KMS-11 (cell line): ENCODE measurements at regions not wholly inside any gene's neighbourhood (a gene's known extent, or its start where the extent isn't known, plus 50 kb on each side); places are given as distances from the start of the nearest gene placed in this dataset.

Experiments
- H2AFZ ChIP-seq: fragments of 200-600 bp; sonication (generic); 2 replicates; pipeline ENCODE4 v1.6.1; 2016; ENCODE audit warnings: antibody characterized with exemption, mixed run types, low read depth
- H3K27ac ChIP-seq: fragments of 200-600 bp; sonication (generic); 2 replicates; pipeline ENCODE4 v1.6.1; 2016; ENCODE audit warnings: mild to moderate bottlenecking, mixed run types
- H3K27me3 ChIP-seq: fragments of 200-600 bp; sonication (generic); 2 replicates; pipeline ENCODE4 v1.6.1; 2017; ENCODE audit warnings: mild to moderate bottlenecking, low read depth, mixed run types, moderate library complexity; ENCODE audit not compliant: insufficient read depth
- H3K36me3 ChIP-seq: fragments of 200-600 bp; sonication (generic); 2 replicates; pipeline ENCODE4 v1.6.1; 2017; ENCODE audit warnings: mild to moderate bottlenecking, mixed run types; ENCODE audit not compliant: insufficient read depth
- H3K4me1 ChIP-seq: fragments of 200-600 bp; sonication (generic); 2 replicates; pipeline ENCODE4 v1.6.1; 2016; ENCODE audit warnings: mild to moderate bottlenecking, low read depth, mixed run types; ENCODE audit not compliant: poor library complexity, severe bottlenecking
- H3K4me2 ChIP-seq: fragments of 200-600 bp; sonication (generic); 2 replicates; pipeline ENCODE4 v1.7.0; 2016; ENCODE audit warnings: mild to moderate bottlenecking, mixed run types
- H3K4me3 ChIP-seq: fragments of 200-600 bp; sonication (generic); IDR thresholded peaks from 2 replicates; pipeline ENCODE4 v1.6.1; 2017; ENCODE audit warnings: low read depth, low read length, mixed read lengths; ENCODE audit not compliant: insufficient read depth
- H3K79me2 ChIP-seq: fragments of 200-600 bp; sonication (generic); 2 replicates; pipeline ENCODE4 v1.6.1; 2016; ENCODE audit warnings: low read depth, mixed run types; ENCODE audit not compliant: insufficient read depth
- H3K9ac ChIP-seq: fragments of 200-600 bp; sonication (generic); 2 replicates; pipeline ENCODE4 v1.6.1; 2016; ENCODE audit warnings: mild to moderate bottlenecking, mixed run types
- H4K20me1 ChIP-seq: fragments of 200-600 bp; sonication (generic); 2 replicates; pipeline ENCODE4 v1.6.1; 2016; ENCODE audit warnings: mild to moderate bottlenecking, mixed run types; ENCODE audit not compliant: insufficient read depth
- TF ChIP-seq, protein P1 (sequence below): fragments of 200-600 bp; sonication (generic); conservative IDR thresholded peaks from 2 replicates; pipeline ENCODE4 v1.6.1; 2017; ENCODE audit warnings: low read depth, mild to moderate bottlenecking, antibody characterized with exemption, low read length, moderate library complexity, mixed read lengths

DNA sequence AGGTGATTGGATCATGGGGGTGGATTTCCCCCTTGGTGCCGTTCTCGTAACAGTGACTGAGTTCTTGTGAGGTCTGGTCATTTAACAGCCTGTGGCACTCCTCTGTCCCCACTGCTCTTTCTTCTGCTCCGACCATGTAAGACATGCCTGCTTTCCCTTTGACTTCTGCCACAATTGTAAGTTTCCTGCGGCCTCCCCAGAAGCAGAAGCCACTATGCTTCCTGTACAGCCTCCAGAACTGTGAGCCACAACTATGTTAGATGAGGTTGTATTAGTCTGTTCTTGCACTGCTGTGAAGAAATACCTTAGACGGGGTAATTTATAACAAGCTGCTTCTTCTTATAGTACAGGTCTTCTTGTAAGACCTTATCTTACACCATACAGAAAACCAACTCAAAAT is 241.7 kb upstream of the KLF14 start:
- no peak overlapping the region for H3K4me2 ChIP-seq
- no peaks in the 10 kb centered on the region for H3K27me3 ChIP-seq
- no peak overlapping the region for H3K4me3 ChIP-seq
- no peaks in the 10 kb centered on the region for H3K4me1 ChIP-seq
- TF ChIP-seq, protein P1, sequence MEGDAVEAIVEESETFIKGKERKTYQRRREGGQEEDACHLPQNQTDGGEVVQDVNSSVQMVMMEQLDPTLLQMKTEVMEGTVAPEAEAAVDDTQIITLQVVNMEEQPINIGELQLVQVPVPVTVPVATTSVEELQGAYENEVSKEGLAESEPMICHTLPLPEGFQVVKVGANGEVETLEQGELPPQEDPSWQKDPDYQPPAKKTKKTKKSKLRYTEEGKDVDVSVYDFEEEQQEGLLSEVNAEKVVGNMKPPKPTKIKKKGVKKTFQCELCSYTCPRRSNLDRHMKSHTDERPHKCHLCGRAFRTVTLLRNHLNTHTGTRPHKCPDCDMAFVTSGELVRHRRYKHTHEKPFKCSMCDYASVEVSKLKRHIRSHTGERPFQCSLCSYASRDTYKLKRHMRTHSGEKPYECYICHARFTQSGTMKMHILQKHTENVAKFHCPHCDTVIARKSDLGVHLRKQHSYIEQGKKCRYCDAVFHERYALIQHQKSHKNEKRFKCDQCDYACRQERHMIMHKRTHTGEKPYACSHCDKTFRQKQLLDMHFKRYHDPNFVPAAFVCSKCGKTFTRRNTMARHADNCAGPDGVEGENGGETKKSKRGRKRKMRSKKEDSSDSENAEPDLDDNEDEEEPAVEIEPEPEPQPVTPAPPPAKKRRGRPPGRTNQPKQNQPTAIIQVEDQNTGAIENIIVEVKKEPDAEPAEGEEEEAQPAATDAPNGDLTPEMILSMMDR, result no peak
- no peaks in the 10 kb centered on the region for H4K20me1 ChIP-seq
- H3K9ac ChIP-seq, result no peak overlapping the region
- H3K79me2 ChIP-seq, result no peaks in the 10 kb centered on the region
- no peaks in the 10 kb centered on the region for H3K36me3 ChIP-seq
- H3K27ac ChIP-seq, result no peak overlapping the region
- no peak overlapping the region for H2AFZ ChIP-seq

DNA sequence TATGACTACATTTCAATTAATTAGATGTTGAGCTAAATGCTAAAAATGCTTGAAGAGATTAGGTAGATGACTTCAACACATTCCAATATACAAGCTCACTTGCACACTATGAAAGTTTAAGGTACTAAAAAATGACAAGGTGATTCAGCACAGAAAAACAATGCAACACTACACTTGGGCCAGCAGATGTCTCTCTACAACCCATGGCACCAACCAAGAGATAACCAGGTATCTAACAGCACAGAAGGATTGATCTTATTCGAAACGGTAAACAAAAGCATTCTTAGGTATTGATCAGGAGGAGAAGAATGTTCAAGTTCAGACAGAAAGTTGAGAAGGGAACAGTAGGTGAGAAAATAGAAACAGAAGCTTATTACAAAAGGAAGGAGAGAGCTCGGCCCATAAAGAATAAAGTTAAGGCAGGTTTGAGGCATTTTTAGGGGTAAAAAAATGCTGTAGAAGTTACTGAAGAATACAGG is 248.2 kb upstream of the KLF14 start:
- Histone ChIP-seq H3K27me3 (no peaks in the 10 kb centered on the region), H3K4me3 (no peak overlapping the region), H3K79me2 (no peaks in the 10 kb centered on the region; the same call in 1 of the 2 replicates), H3K36me3 (no peaks in the 10 kb centered on the region), H3K4me1 (no peaks in the 10 kb centered on the region), H3K9ac (no peak overlapping the region), H3K4me2 (no peak overlapping the region), H3K27ac (no peak overlapping the region), H4K20me1 (no peaks in the 10 kb centered on the region), H2AFZ (no peak overlapping the region)
- TF ChIP-seq, protein P1, result peak; percentile 92

DNA sequence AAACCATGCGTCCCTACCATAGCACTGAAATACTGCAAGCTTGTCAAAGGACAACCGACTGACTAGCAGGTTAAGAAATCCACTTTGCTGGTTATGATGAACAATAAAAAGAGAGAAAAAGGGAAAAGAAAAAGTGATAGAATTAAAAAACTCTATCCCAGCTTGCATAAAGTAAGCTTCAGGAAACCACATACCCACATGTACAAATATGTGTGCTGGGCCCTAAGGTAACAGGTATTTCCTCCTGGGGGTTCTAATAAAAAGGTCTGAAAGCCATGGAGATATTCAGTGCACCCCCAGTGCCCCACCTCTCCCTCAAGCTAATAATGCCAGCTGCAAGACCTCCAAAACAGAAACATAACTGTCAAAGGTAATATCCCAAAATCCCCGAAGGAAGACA is 248.6 kb upstream of the KLF14 start:
- Histone ChIP-seq H3K4me2 (no peak overlapping the region), H3K79me2 (no peaks in the 10 kb centered on the region; the same call in 1 of the 2 replicates)

DNA sequence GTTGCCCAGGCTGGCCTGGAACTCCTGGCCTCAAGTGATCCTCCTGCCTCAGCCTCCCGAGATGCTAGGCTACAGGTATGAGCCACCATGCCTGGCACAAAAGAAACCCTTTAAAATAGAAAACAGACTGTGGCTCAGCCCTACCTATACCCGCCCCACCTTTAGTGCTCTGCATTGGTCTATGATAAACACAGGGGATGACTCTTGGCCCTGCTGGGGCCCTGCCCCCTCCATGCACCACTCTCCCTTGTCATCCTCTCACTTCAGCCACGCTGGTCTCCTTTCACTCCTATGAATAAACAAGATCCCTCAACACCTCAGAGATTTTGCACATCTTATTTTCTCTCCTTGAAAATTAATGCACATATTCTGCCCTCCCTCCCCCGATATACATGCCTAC is 251.4 kb upstream of the KLF14 start:
- Histone ChIP-seq H3K36me3 (no peaks in the 10 kb centered on the region), H3K27ac (no peak overlapping the region), H3K79me2 (no peaks in the 10 kb centered on the region; the same call in 1 of the 2 replicates), H3K4me2 (no peak overlapping the region), H3K27me3 (no peaks in the 10 kb centered on the region), H3K4me1 (no peaks in the 10 kb centered on the region), H2AFZ (no peak overlapping the region), H3K9ac (no peak overlapping the region), H4K20me1 (no peaks in the 10 kb centered on the region), H3K4me3 (no peak overlapping the region)
- TF ChIP-seq, protein P1, result no peak

More for the DNA sequence above, 248.6 kb upstream of the KLF14 start:
- H3K4me1 ChIP-seq, result no peaks in the 10 kb centered on the region
- TF ChIP-seq, protein P1, result no peak
- H3K27ac ChIP-seq, result no peak overlapping the region
- H3K27me3 ChIP-seq, result no peaks in the 10 kb centered on the region
- H4K20me1 ChIP-seq, result no peaks in the 10 kb centered on the region
- no peaks in the 10 kb centered on the region for H3K36me3 ChIP-seq
- H3K4me3 ChIP-seq, result no peak overlapping the region
- no peak overlapping the region for H2AFZ ChIP-seq
- no peak overlapping the region for H3K9ac ChIP-seq
